ENCODE measurements at regions not wholly inside any gene's neighbourhood (a gene's known extent, or its start where the extent isn't known, plus 50 kb on each side); places are given as distances from the start of the nearest gene placed in this dataset.
"Not testable (repeated sequence)": the region's sequence is repeated elsewhere in the genome, so short reads cannot be mapped to it uniquely, and the experiment has no call there.

- peaks cover 0 to 13% of the 10 kb centered on the region in 2 donors for H3K9me3 ChIP-seq (replicated peaks in 1 of 2; ENCODE audit: control insufficient read depth in 1 of 2, insufficient read depth in 1 of 2, low read length in 2 of 2)
- H3K4me1 ChIP-seq (ENCODE audit: control insufficient read depth in 1 of 2, insufficient read depth in 2 of 2, low read length in 2 of 2): no peaks in the 10 kb centered on the region
- intact Hi-C loops (cut with micrococcal nuclease): no loop called here
- TF ChIP-seq, protein P1, sequence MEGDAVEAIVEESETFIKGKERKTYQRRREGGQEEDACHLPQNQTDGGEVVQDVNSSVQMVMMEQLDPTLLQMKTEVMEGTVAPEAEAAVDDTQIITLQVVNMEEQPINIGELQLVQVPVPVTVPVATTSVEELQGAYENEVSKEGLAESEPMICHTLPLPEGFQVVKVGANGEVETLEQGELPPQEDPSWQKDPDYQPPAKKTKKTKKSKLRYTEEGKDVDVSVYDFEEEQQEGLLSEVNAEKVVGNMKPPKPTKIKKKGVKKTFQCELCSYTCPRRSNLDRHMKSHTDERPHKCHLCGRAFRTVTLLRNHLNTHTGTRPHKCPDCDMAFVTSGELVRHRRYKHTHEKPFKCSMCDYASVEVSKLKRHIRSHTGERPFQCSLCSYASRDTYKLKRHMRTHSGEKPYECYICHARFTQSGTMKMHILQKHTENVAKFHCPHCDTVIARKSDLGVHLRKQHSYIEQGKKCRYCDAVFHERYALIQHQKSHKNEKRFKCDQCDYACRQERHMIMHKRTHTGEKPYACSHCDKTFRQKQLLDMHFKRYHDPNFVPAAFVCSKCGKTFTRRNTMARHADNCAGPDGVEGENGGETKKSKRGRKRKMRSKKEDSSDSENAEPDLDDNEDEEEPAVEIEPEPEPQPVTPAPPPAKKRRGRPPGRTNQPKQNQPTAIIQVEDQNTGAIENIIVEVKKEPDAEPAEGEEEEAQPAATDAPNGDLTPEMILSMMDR (IDR thresholded peaks at IDR 0.05): no peak
- no peaks in the 10 kb centered on the region for H3K27me3 ChIP-seq (ENCODE audit: control insufficient read depth in 2 of 2, insufficient read depth in 2 of 2, low read length in 2 of 2)
- 95% methylated on average over 2 of the region's 3 CpGs for WGBS (ENCODE audit: insufficient coverage)
- no peak overlapping the region for H2AFZ ChIP-seq (ENCODE audit: insufficient read depth, low read depth, low read length, poor library complexity, severe bottlenecking)
- no peak overlapping the region for H3K27ac ChIP-seq (ENCODE audit: low read depth in 1 of 2, low read length in 2 of 2)
- H3K4me3 ChIP-seq (replicated peaks in 1 of 3; ENCODE audit: low read depth in 2 of 3, low read length in 3 of 3): no peak overlapping the region
- H3K36me3 Mint-ChIP-seq: no peaks in the 10 kb centered on the region
- no peak overlapping the region for H3K9ac ChIP-seq (ENCODE audit: insufficient read depth, low read length, poor library complexity, severe bottlenecking)
- DNase-seq: no peak
- peaks cover 0 to 7% (median 3%) of the 10 kb centered on the region in 7 donors for H3K9me3 Mint-ChIP-seq
- H3K4me1 Mint-ChIP-seq: no peaks in the 10 kb centered on the region
- no peak overlapping the region for H3K4me3 Mint-ChIP-seq
- H3K36me3 ChIP-seq (replicated peaks in 1 of 2; ENCODE audit: control insufficient read depth in 1 of 2, insufficient read depth in 2 of 2, low read length in 2 of 2): no peaks in the 10 kb centered on the region
- peaks cover 0 to 2% (median 0%) of the 10 kb centered on the region in 3 donors for H3K27me3 Mint-ChIP-seq (ENCODE audit: low read depth in 3 of 3)
- no peaks in the 10 kb centered on the region for H3K79me2 ChIP-seq (ENCODE audit: insufficient read depth, low read length)
- H3K27ac Mint-ChIP-seq: no peak overlapping the region
- H4K20me1 ChIP-seq (ENCODE audit: insufficient read depth, low read length): no peaks in the 10 kb centered on the region
- H3K4me2 ChIP-seq (replicated peaks; ENCODE audit: extremely low read depth, low read length, poor library complexity, severe bottlenecking): no peak overlapping the region
These were observed 514.5 kb upstream of the TPK1 start for GRCh38 chr7:145350334-145350733.

DNA sequence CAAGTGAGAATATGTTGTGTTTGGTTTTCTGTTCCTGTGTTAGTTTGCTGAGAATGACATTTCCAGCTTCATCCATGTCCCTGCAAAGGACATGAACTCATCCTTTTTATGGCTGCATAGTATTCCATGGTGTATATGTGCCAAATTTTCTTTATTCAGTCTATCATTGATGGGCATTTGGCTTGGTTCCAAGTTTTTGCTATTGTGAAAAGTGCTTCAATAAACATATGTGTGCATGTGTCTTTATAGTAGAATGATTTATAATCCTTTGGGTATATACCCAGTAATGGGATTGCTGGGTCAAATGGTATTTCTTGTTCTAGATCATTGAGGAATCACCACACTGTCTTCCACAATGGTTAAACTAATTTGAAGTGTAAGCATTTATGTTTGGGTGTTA lies 513.6 kb upstream of the TPK1 start:
- H3K27me3 ChIP-seq (ENCODE audit: control insufficient read depth in 2 of 2, insufficient read depth in 2 of 2, low read length in 2 of 2); H3K36me3 Mint-ChIP-seq; H3K9me3 Mint-ChIP-seq; H3K27ac ChIP-seq (ENCODE audit: low read depth in 1 of 2, low read length in 2 of 2); H3K79me2 ChIP-seq (ENCODE audit: insufficient read depth, low read length); H3K27ac Mint-ChIP-seq; H3K27me3 Mint-ChIP-seq (ENCODE audit: low read depth in 3 of 3); H3K4me3 ChIP-seq (replicated peaks in 1 of 3; ENCODE audit: low read depth in 2 of 3, low read length in 3 of 3); H3K4me2 ChIP-seq (replicated peaks; ENCODE audit: extremely low read depth, low read length, poor library complexity, severe bottlenecking); H3K4me1 Mint-ChIP-seq; intact Hi-C loops (cut with micrococcal nuclease); DNase-seq; H3K36me3 ChIP-seq (replicated peaks in 1 of 2; ENCODE audit: control insufficient read depth in 1 of 2, insufficient read depth in 2 of 2, low read length in 2 of 2); H3K4me3 Mint-ChIP-seq; H2AFZ ChIP-seq (ENCODE audit: insufficient read depth, low read depth, low read length, poor library complexity, severe bottlenecking); H3K4me1 ChIP-seq (ENCODE audit: control insufficient read depth in 1 of 2, insufficient read depth in 2 of 2, low read length in 2 of 2); H3K9ac ChIP-seq (ENCODE audit: insufficient read depth, low read length, poor library complexity, severe bottlenecking); H4K20me1 ChIP-seq (ENCODE audit: insufficient read depth, low read length): not testable (repeated sequence)
- H3K9me3 ChIP-seq (replicated peaks in 1 of 2; ENCODE audit: control insufficient read depth in 1 of 2, insufficient read depth in 1 of 2, low read length in 2 of 2): peaks cover 0 to 13% of the 10 kb centered on the region in 2 donors
